ENCODE measurements at regions not wholly inside any gene's neighbourhood (a gene's known extent, or its start where the extent isn't known, plus 50 kb on each side); places are given as distances from the start of the nearest gene placed in this dataset.

- no peak for FAIRE-seq
- TF ChIP-seq, protein P1, sequence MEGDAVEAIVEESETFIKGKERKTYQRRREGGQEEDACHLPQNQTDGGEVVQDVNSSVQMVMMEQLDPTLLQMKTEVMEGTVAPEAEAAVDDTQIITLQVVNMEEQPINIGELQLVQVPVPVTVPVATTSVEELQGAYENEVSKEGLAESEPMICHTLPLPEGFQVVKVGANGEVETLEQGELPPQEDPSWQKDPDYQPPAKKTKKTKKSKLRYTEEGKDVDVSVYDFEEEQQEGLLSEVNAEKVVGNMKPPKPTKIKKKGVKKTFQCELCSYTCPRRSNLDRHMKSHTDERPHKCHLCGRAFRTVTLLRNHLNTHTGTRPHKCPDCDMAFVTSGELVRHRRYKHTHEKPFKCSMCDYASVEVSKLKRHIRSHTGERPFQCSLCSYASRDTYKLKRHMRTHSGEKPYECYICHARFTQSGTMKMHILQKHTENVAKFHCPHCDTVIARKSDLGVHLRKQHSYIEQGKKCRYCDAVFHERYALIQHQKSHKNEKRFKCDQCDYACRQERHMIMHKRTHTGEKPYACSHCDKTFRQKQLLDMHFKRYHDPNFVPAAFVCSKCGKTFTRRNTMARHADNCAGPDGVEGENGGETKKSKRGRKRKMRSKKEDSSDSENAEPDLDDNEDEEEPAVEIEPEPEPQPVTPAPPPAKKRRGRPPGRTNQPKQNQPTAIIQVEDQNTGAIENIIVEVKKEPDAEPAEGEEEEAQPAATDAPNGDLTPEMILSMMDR (IDR thresholded peaks at IDR 0.05; ENCODE audit: insufficient read depth, missing control alignments): peak; percentile 65
- no peak for DNase-seq (ENCODE audit: insufficient read length, low spot score)
These were observed 1226.1 kb downstream of the GRIK2 start for GRCh38 chr6:102619585-102619984.

DNA sequence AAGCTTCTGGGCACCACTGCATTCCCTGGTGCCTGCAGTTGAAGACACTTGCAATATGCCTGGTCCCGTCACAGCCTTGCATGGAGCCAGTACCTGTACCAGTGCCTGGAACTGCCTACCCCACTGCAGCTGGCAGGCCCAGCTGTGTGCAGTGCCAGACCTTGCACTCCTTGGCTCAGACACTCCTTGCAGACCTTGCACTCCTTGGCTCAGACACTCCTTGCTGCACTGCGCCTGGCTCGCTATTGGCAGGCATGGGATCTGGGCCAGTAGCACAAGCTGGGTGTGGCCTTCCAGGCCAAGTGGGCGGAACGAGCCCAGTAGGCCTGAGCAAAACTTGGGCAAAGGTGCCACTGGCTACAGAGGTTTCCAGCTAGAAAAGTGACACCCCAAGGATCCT is 1189.1 kb downstream of the GRIK2 start:
- TF ChIP-seq, protein P1 (IDR thresholded peaks at IDR 0.05; ENCODE audit: insufficient read depth, missing control alignments): no peak
- FAIRE-seq (no peak), DNase-seq (ENCODE audit: insufficient read length, low spot score) (no peak)

DNA sequence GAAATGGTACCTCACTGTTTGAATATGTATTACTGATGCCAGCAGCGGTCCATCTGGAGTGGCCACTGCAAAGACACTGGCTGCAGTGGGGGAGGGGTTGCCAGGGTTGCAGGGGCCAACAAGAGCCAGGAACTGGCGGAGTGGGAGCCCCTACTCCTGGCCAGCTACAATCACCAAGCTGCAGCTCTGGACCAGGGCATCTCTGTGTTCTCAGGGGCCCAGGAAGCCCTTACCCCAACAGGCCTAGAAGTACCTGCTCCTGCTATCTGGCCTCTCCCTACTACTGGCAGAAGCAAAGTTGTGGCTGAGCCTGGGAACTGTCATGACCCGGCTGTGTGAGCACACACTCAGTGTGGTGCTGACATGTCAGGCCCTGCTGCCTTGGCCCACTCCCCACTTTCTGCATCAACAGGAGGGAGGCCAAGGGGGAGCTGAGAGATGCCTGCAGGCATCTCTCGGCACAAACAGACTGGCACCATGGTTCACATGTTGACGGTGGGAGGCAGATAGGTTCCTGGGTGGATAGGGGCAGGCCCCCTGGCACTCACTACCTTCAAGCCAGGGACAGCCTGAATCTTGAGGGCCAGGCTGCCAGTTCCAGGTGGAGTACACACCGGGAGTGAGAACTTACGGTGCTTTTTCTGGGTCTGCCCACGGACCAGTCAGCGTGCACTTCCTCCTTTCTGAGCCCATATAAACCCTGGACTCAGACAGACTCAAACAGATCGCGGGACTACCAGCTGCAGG is 1188.0 kb downstream of the GRIK2 start:
- TF ChIP-seq, protein P1 (IDR thresholded peaks at IDR 0.05; ENCODE audit: insufficient read depth, missing control alignments): no peak
- no peak for FAIRE-seq
- DNase-seq (ENCODE audit: insufficient read length, low spot score): no peak

DNA sequence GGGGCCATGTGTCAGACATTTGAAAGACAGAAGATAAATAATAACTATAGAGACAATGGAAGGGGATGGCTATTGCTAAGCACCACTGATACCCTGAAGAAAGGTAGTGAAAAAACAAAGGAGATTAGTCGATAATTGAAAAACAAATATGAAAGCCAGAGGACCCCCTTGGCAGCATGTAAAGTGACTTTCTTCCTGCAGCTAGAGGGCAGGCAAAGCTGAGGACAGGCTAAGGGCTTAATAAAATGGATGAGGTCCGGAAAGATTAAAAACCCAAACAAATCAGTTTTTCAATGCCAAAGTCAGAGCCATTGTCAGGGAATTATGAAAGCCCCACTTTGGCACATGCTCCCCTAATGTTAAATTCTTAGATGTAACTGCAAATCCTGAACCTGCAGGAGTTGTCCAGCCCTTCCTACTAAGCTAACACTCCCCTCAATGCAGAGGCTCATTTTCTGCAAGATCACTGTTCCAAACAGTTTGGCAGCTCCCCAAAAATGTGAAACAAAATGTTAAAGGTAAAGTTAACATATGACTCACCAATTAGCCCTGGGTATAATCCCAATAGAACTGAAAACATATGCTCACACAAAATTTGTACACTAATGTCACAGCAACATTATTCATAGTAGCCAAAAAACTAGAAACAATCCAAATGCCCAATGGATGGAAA is 1177.9 kb downstream of the GRIK2 start:
- FAIRE-seq (no peak), DNase-seq (ENCODE audit: insufficient read length, low spot score) (no peak)
- TF ChIP-seq, protein P1 (IDR thresholded peaks at IDR 0.05; ENCODE audit: insufficient read depth, missing control alignments): no peak

DNA sequence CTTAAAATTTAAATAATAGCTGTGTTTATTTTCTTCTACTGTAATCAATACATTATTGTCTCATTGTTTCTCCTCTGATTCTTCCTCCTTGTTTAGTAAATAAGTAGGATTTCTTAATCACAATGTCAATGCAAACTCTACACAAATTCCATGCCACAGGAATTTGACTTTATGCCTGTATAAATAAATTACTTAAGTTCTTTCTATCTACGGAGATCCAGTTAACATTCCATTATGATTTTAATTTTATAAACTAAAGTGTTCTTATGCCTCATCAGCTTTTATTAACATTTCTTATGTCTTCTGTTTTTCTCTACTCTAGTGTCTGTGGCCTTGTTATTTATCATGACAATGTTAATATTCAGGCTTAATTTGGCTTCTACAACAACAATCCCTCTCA is 1169.2 kb downstream of the GRIK2 start:
- no peak for DNase-seq (ENCODE audit: insufficient read length, low spot score)
- no peak for FAIRE-seq

GRCh38 chr6:102553214-102553613 is 1159.7 kb downstream of the GRIK2 start:
- FAIRE-seq (no peak), DNase-seq (ENCODE audit: insufficient read length, low spot score) (no peak)
- TF ChIP-seq, protein P1 (IDR thresholded peaks at IDR 0.05; ENCODE audit: insufficient read depth, missing control alignments): no peak

More for the DNA sequence above, 1169.2 kb downstream of the GRIK2 start:
- TF ChIP-seq, protein P1 (IDR thresholded peaks at IDR 0.05; ENCODE audit: insufficient read depth, missing control alignments): no peak
